ENCODE measurements at regions not wholly inside any gene's neighbourhood (a gene's known extent, or its start where the extent isn't known, plus 50 kb on each side); places are given as distances from the start of the nearest gene placed in this dataset.

- H3K36me3 ChIP-seq (ENCODE audit: control insufficient read depth, insufficient read depth, low read length) = no peaks in the 10 kb centered on the region
- TF ChIP-seq CTCF (IDR thresholded peaks at IDR 0.05; ENCODE audit: insufficient read depth, low read depth, low read length) = no peak
- ChIA-PET POLR2A (no interaction called here), CTCF (no interaction called here)
- DNase-seq (ENCODE audit: low read depth) = no peak
- no peaks in the 10 kb centered on the region for H3K27me3 ChIP-seq (ENCODE audit: control insufficient read depth, insufficient read depth, low read length)
- H3K4me3 ChIP-seq (ENCODE audit: low read depth, low read length) = no peak overlapping the region
Measured at GRCh38 chr13:42389041-42389440, 117.1 kb downstream of the AKAP11 start.

DNA sequence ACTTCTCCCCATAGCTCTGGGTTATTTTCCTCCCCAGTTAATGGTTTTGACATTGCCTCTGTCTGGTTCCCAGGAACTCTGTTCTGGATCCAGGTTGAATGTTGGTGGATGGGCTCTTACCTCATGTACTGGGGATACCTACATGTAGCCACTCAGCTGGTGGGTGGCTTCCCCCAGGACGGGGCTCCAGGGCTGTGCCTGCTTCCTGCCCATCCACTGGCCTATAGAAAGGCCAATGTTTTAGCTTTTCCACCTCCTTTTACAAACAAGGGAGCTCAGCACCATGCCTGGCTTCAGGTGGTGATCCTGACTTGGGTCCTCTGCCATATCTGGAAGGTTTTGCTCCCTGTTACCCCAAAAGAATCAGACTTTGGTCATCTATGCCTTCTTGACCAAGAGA, 120.2 kb downstream of the AKAP11 start:
- no peaks in the 10 kb centered on the region for H3K36me3 ChIP-seq (ENCODE audit: control insufficient read depth, insufficient read depth, low read length)
- TF ChIP-seq CTCF (IDR thresholded peaks at IDR 0.05; ENCODE audit: insufficient read depth, low read depth, low read length) = no peak
- POLR2A ChIA-PET = no interaction called here
- no peak for DNase-seq (ENCODE audit: low read depth)
- no peak overlapping the region for H3K4me3 ChIP-seq (ENCODE audit: low read depth, low read length)
- CTCF ChIA-PET = interaction anchor here (2.1 kb wide), 1 partner anchor 11 kb away, joined by 5 read pairs; no protein-coding TSS in a partner anchor
- H3K27me3 ChIP-seq (ENCODE audit: control insufficient read depth, insufficient read depth, low read length) = no peaks in the 10 kb centered on the region

- Histone ChIP-seq H3K36me3 (ENCODE audit: control insufficient read depth, insufficient read depth, low read length) (no peaks in the 10 kb centered on the region), H3K27me3 (ENCODE audit: control insufficient read depth, insufficient read depth, low read length) (no peaks in the 10 kb centered on the region), H3K4me3 (ENCODE audit: low read depth, low read length) (no peak overlapping the region)
- ChIA-PET CTCF (interaction anchor here (2.1 kb wide), 1 partner anchor 11 kb away, joined by 5 read pairs; no protein-coding TSS in a partner anchor), POLR2A (no interaction called here)
- DNase-seq (ENCODE audit: low read depth) = no peak
- TF ChIP-seq CTCF (IDR thresholded peaks at IDR 0.05; ENCODE audit: insufficient read depth, low read depth, low read length) = no peak
Measured at GRCh38 chr13:42392716-42393572, 121.0 kb downstream of the AKAP11 start.

GRCh38 chr13:42393573-42394360, 121.8 kb downstream of the AKAP11 start:
- no peak for DNase-seq (ENCODE audit: low read depth)
- Histone ChIP-seq H3K36me3 (ENCODE audit: control insufficient read depth, insufficient read depth, low read length) (no peaks in the 10 kb centered on the region), H3K4me3 (ENCODE audit: low read depth, low read length) (no peak overlapping the region), H3K27me3 (ENCODE audit: control insufficient read depth, insufficient read depth, low read length) (no peaks in the 10 kb centered on the region)
- no peak for TF ChIP-seq CTCF (IDR thresholded peaks at IDR 0.05; ENCODE audit: insufficient read depth, low read depth, low read length)
- ChIA-PET POLR2A (no interaction called here), CTCF (no interaction called here)

DNA sequence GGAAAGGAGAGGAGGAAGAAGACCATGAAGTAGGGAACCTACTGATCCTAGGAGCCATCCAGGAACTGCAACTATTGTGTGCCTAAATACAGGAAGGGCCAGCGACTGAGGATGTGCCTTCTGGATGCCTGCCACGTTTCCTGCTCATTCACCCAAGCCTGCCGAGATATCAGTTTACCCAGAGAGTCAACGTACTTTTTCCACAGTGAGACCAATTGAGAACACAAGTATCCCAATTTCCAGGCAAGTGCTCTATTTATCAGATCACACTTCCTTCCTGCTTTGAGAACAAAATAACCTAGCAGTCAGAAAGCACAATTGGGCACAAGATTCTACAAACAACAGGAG, 122.4 kb downstream of the AKAP11 start:
- H3K27me3 ChIP-seq (ENCODE audit: control insufficient read depth, insufficient read depth, low read length) = no peaks in the 10 kb centered on the region
- no peaks in the 10 kb centered on the region for H3K36me3 ChIP-seq (ENCODE audit: control insufficient read depth, insufficient read depth, low read length)
- POLR2A ChIA-PET = no interaction called here
- CTCF ChIA-PET = no interaction called here
- TF ChIP-seq CTCF (IDR thresholded peaks at IDR 0.05; ENCODE audit: insufficient read depth, low read depth, low read length) = no peak
- no peak for DNase-seq (ENCODE audit: low read depth)
- no peak overlapping the region for H3K4me3 ChIP-seq (ENCODE audit: low read depth, low read length)
